Endothelial cell of umbilical vein (primary cell): ENCODE measurements at regions not wholly inside any gene's neighbourhood (a gene's known extent, or its start where the extent isn't known, plus 50 kb on each side); places are given as distances from the start of the nearest gene placed in this dataset.

Experiments used
- BruUV-seq: library from RNA; stranded (reverse); fragments of 400-500 nt; replicated peaks from 2 replicates; lab custom pipeline; 2021; lab: Mats Ljungman, UMichigan
- CTCF ChIA-PET: fragments of 300-600, 350-600 bp; sonication (Branson Sonifier 250); formaldehyde crosslinking; loops from one replicate; lab custom pipeline; 2021; ENCODE audit warnings: antibody characterized with exemption, inconsistent platforms; lab: Charles Lee
- POLR2A ChIA-PET: fragments of 300-600, 350-600 bp; sonication (Branson Sonifier 250); formaldehyde crosslinking; loops from one replicate; lab custom pipeline; 2021; ENCODE audit warnings: antibody characterized with exemption, inconsistent platforms; lab: Charles Lee
- DNase-seq: peaks from one replicate; pipeline ENCODE4 v3.0.0-alpha.2; 2011; ENCODE audit warnings: low read depth, low spot score
- FAIRE-seq: peaks from 2 replicates; lab custom pipeline; 2011; peaks lifted over from hg19 to GRCh38; lab: Jason Lieb, UNC
- H2AFZ ChIP-seq: 2 replicates; pipeline ENCODE4 v1.6.0; 2012; ENCODE audit warnings: low read depth, low read length, control low read depth, inconsistent platforms
- H3K27ac ChIP-seq: 2 replicates; pipeline ENCODE4 v1.5.1; 2011; ENCODE audit warnings: low read depth, mild to moderate bottlenecking, control low read depth, low read length, moderate library complexity; ENCODE audit not compliant: insufficient read depth
- H3K27me3 ChIP-seq, 2 experiments: 2 replicates each; pipeline versions ENCODE4 v1.6.0 to v1.6.1; 2011; ENCODE audit warnings: low read length in 2 of 2, mixed read lengths in 1 of 2; ENCODE audit not compliant: control insufficient read depth in 2 of 2, insufficient read depth in 2 of 2
- H3K36me3 ChIP-seq, 2 experiments: 2 replicates in 1 of 2; 3 replicates in 1 of 2; pipeline ENCODE4 v1.5.1; 2011; ENCODE audit warnings: low read length in 2 of 2, mild to moderate bottlenecking in 1 of 2, moderate library complexity in 1 of 2; ENCODE audit not compliant: control insufficient read depth in 2 of 2, insufficient read depth in 2 of 2; ENCODE audit errors: extremely low read depth in 1 of 2
- H3K4me1 ChIP-seq: 3 replicates; pipeline ENCODE4 v1.5.1; 2011; ENCODE audit warnings: mild to moderate bottlenecking, low read length; ENCODE audit not compliant: control insufficient read depth, insufficient read depth; ENCODE audit errors: extremely low read depth
- H3K4me2 ChIP-seq: 2 replicates; pipeline ENCODE4 v1.6.1; 2011; ENCODE audit warnings: low read length, control low read depth, mixed read lengths; ENCODE audit not compliant: insufficient read depth
- H3K4me3 ChIP-seq, 3 experiments: fragments of 200-600 bp in 1 of 3; sonication (generic), shearing (Covaris generic) in 1 of 3; replicated peaks in 1 of 3; 2 replicates each; pipeline ENCODE4 v1.5.1; 2011 to 2016; ENCODE audit warnings: control low read depth in 3 of 3, low read length in 3 of 3, mild to moderate bottlenecking in 2 of 3, inconsistent platforms in 1 of 3, low read depth in 1 of 3, moderate library complexity in 1 of 3; ENCODE audit not compliant: insufficient read depth in 1 of 3
- H3K79me2 ChIP-seq: 2 replicates; pipeline ENCODE4 v1.6.0; 2012; ENCODE audit warnings: low read length, inconsistent platforms; ENCODE audit not compliant: control insufficient read depth, insufficient read depth
- H3K9ac ChIP-seq: replicated peaks from 2 replicates; pipeline ENCODE3; 2011; ENCODE audit warnings: low read length, control low read depth; ENCODE audit not compliant: insufficient read depth; ENCODE audit errors: extremely low read depth
- H3K9me1 ChIP-seq: replicated peaks from 3 replicates; pipeline ENCODE4 v1.6.0; 2011; ENCODE audit warnings: mild to moderate bottlenecking, low read length; ENCODE audit not compliant: control insufficient read depth, insufficient read depth; ENCODE audit errors: extremely low read depth
- H3K9me3 ChIP-seq: replicated peaks from 2 replicates; pipeline ENCODE4 v1.5.1; 2012; ENCODE audit warnings: low read length, inconsistent platforms; ENCODE audit not compliant: control insufficient read depth, insufficient read depth
- H4K20me1 ChIP-seq: replicated peaks from 2 replicates; pipeline ENCODE3; 2011; ENCODE audit warnings: mild to moderate bottlenecking, low read length; ENCODE audit not compliant: control insufficient read depth, insufficient read depth; ENCODE audit errors: extremely low read depth
- CTCF ChIP-seq, 2 donors: IDR thresholded peaks; 1 replicate in 1 of 2; 2 replicates in 1 of 2; pipeline ENCODE4 v1.5.1; 2011; ENCODE audit warnings: low read length in 2 of 2, mild to moderate bottlenecking in 2 of 2, moderate library complexity in 2 of 2, control low read depth in 1 of 2, inconsistent platforms in 1 of 2, low read depth in 1 of 2; ENCODE audit not compliant: insufficient read depth in 1 of 2; ENCODE audit errors: extremely low read depth in 1 of 2
- EZH2 ChIP-seq: IDR thresholded peaks from 2 replicates; pipeline ENCODE4 v1.6.1; 2012; ENCODE audit warnings: borderline replicate concordance, low read depth, mild to moderate bottlenecking, moderate library complexity, low read length, inconsistent platforms; ENCODE audit not compliant: severe bottlenecking
- FOS ChIP-seq: IDR thresholded peaks from 2 replicates; pipeline ENCODE4 v1.6.1; 2011; ENCODE audit warnings: mild to moderate bottlenecking, low read length, moderate library complexity, borderline replicate concordance; ENCODE audit not compliant: insufficient read depth
- GATA2 ChIP-seq: IDR thresholded peaks from 2 replicates; pipeline ENCODE4 v1.7.0; 2011; ENCODE audit warnings: low read depth, mild to moderate bottlenecking, moderate library complexity, mixed read lengths, low read length; ENCODE audit not compliant: insufficient read length, insufficient read depth
- JUN ChIP-seq: IDR thresholded peaks from 2 replicates; pipeline ENCODE4 v1.6.1; 2011; ENCODE audit warnings: borderline replicate concordance, low read depth; ENCODE audit not compliant: insufficient read length, insufficient read depth
- MAX ChIP-seq: IDR thresholded peaks from 2 replicates; pipeline ENCODE4 v1.6.1; 2011; ENCODE audit not compliant: insufficient read depth, insufficient read length
- MYC ChIP-seq: IDR thresholded peaks from one replicate; pipeline ENCODE4 v1.6.1; 2011; ENCODE audit warnings: mild to moderate bottlenecking, low read depth, low read length
- POLR2A ChIP-seq: IDR thresholded peaks from 2 replicates; pipeline ENCODE4 v1.6.1; 2012; ENCODE audit warnings: low read depth, mild to moderate bottlenecking, control low read depth, low read length
- POLR2AphosphoS5 ChIP-seq: IDR thresholded peaks from 2 replicates; pipeline ENCODE4 v1.6.1; 2012; ENCODE audit warnings: low read depth, mild to moderate bottlenecking, control low read depth, low read length, moderate library complexity; ENCODE audit not compliant: insufficient read depth
- dilution Hi-C: fragments of 300-500 bp; cut with MboI; formaldehyde crosslinking; loops from one replicate; pipeline ENCODE4 v1.15.0; 2019; ENCODE audit warnings: low sequenced_read_pairs; ENCODE audit not compliant: extremely low pct_ligation_motif_present
- intact Hi-C: fragments of 100-400 bp; cut with micrococcal nuclease; formaldehyde crosslinking; loops from one replicate; pipeline ENCODE4 v1.10.0; 2022

GRCh38 chr5:17879276-17879675 is 245.0 kb downstream of the TAF11L14 start:
- no TSS peak for BruUV-seq
- Histone ChIP-seq H3K79me2 (no peaks in the 10 kb centered on the region), H3K4me1 (no peaks in the 10 kb centered on the region), H3K9me3 (no peaks in the 10 kb centered on the region), H3K9me1 (no peaks in the 10 kb centered on the region), H3K27me3 (no peaks in the 10 kb centered on the region), H3K9ac (no peak overlapping the region), H3K27ac (no peak overlapping the region), H2AFZ (no peak overlapping the region), H3K4me3 (no peak overlapping the region), H3K36me3 (no peaks in the 10 kb centered on the region), H4K20me1 (no peaks in the 10 kb centered on the region), H3K4me2 (no peak overlapping the region)
- FAIRE-seq (no peak), DNase-seq (no peak)
- POLR2A ChIA-PET, result no interaction called here
- intact Hi-C loops, result no loop called here
- TF ChIP-seq MAX (no peak), GATA2 (no peak), CTCF (IDR thresholded peaks at IDR 0.05; ENCODE audit: extremely low read depth in 1 of 2, insufficient read depth in 1 of 2, low read depth in 1 of 2, low read length in 2 of 2) (no peak), POLR2AphosphoS5 (no peak), EZH2 (no peak), MYC (no peak), JUN (no peak), FOS (no peak), POLR2A (no peak)
- CTCF ChIA-PET, result no interaction called here
- dilution Hi-C loops, result no loop called here
